ENCODE measurements at regions not wholly inside any gene's neighbourhood (a gene's known extent, or its start where the extent isn't known, plus 50 kb on each side); places are given as distances from the start of the nearest gene placed in this dataset.

- TF ChIP-seq BCL3 (IDR thresholded peaks at IDR 0.05; ENCODE audit: borderline replicate concordance, insufficient read depth, low read depth, low read length, poor library complexity, severe bottlenecking): no peak
- TF ChIP-seq SUPT20H (IDR thresholded peaks at IDR 0.05; ENCODE audit: borderline replicate concordance, control insufficient read depth, low read depth, low read length): no peak
- TF ChIP-seq POLR2A (IDR thresholded peaks at IDR 0.05; ENCODE audit: low read depth, low read length): no peak
- TF ChIP-seq RAD21 (IDR thresholded peaks at IDR 0.05; ENCODE audit: insufficient read depth, low read depth, low read length): no peak
Observed at GRCh38 chr2:134074619-134075018, 179.3 kb upstream of the MGAT5 start (continued).

- H4K20me1 ChIP-seq (ENCODE audit: control insufficient read depth, insufficient read depth): no peaks in the 10 kb centered on the region
- no peak for DNase-seq (ENCODE audit: low read depth, low spot score)
- no peak overlapping the region for H2AFZ ChIP-seq (ENCODE audit: control insufficient read depth, low read depth, low read length)
- intact Hi-C loops (cut with micrococcal nuclease; ENCODE audit: unreplicated experiment): no loop called here
- ATAC-seq: no peak
- H3K4me1 ChIP-seq (ENCODE audit: control insufficient read depth, insufficient read depth, low read length): no peaks in the 10 kb centered on the region
- H3K79me2 ChIP-seq (ENCODE audit: control insufficient read depth, insufficient read depth, low read length): no peaks in the 10 kb centered on the region
- H3K4me2 ChIP-seq (ENCODE audit: control insufficient read depth, insufficient read depth): no peak overlapping the region
- H3K36me3 ChIP-seq (ENCODE audit: control insufficient read depth in 2 of 2, insufficient read depth in 2 of 2, low read length in 1 of 2): no peaks in the 10 kb centered on the region
- in situ Hi-C loops (cut with MboI): no loop called here
- POLR2A ChIA-PET: no interaction called here
- WGBS (ENCODE audit: insufficient coverage, insufficient replicate concordance, low lambda C conversion rate, missing lambda C conversion rate): 54% methylated on average over 4 of the region's 4 CpGs
- SMC1A ChIA-PET (ENCODE audit: uncharacterized antibody, unreplicated experiment): interaction anchor here (2.7 kb wide), 1 partner anchor 9 kb away, joined by 6 read pairs; no protein-coding TSS in a partner anchor
- RAD21 ChIA-PET (ENCODE audit: unreplicated experiment): no interaction called here
- no TSS peak for BruUV-seq (replicated peaks)
- CTCF ChIA-PET: no interaction called here
- H3K4me3 ChIP-seq: no peak overlapping the region
- H3K27ac ChIP-seq (ENCODE audit: control insufficient read depth, insufficient read depth): no peak overlapping the region
- FAIRE-seq: no peak
- no peak overlapping the region for H3K9ac ChIP-seq (ENCODE audit: control insufficient read depth, insufficient read depth, low read length)
- no peaks in the 10 kb centered on the region; a peak in 1 of 4 replicates for H3K27me3 ChIP-seq (replicated peaks in 1 of 2; ENCODE audit: control insufficient read depth in 2 of 2, insufficient read depth in 2 of 2, low read length in 1 of 2)
- TF ChIP-seq SPI1 (IDR thresholded peaks at IDR 0.05; ENCODE audit: borderline replicate concordance, insufficient read depth, low read depth, low read length) (no peak), MTA2 (IDR thresholded peaks at IDR 0.05; ENCODE audit: low read depth) (no peak), SREBF2 (IDR thresholded peaks at IDR 0.05; ENCODE audit: low read length) (no peak), SMARCA5 (IDR thresholded peaks at IDR 0.05) (no peak), SUZ12 (IDR thresholded peaks at IDR 0.05; ENCODE audit: unreplicated experiment) (no peak), ZBTB33 (IDR thresholded peaks at IDR 0.05) (no peak), SP1 (IDR thresholded peaks at IDR 0.05; ENCODE audit: low read depth, low read length) (no peak)
- peaks cover 2% of the 10 kb centered on the region; the same call in 1 of the 3 replicates for H3K9me3 ChIP-seq (replicated peaks; ENCODE audit: control insufficient read depth, insufficient read depth, low read length)
Observed at GRCh38 chr2:134075204-134075603, 178.7 kb upstream of the MGAT5 start.

Measured in GM12878 (cell line).